Adrenal gland (tissue), 9 donors: ENCODE measurements at regions not wholly inside any gene's neighbourhood (a gene's known extent, or its start where the extent isn't known, plus 50 kb on each side); places are given as distances from the start of the nearest gene placed in this dataset.

Source experiments
- DNase-seq, 7 donors: peaks; one replicate each; pipeline ENCODE4 v3.0.0-alpha.2; 2019 to 2020
- H3K27ac ChIP-seq, 5 donors: fragments of 200-600 bp; sonication (generic) in 4 of 5; 1 replicate in 3 of 5; 2 replicates in 2 of 5; pipeline versions ENCODE4 v1.5.1 to v1.8.0; 2016 to 2020; ENCODE audit warnings: mild to moderate bottlenecking in 1 of 5
- H3K27me3 ChIP-seq: fragments of 200-600 bp; 2 replicates; pipeline ENCODE4 v1.8.0; 2021
- H3K36me3 ChIP-seq, 2 donors: fragments of 200-600 bp; replicated peaks in 1 of 2; 1 replicate in 1 of 2; 2 replicates in 1 of 2; pipeline versions ENCODE4 v1.5.1 to v1.8.0; 2018 to 2022
- H3K4me1 ChIP-seq, 2 donors: fragments of 200-600 bp; replicated peaks in 1 of 2; 1 replicate in 1 of 2; 2 replicates in 1 of 2; pipeline versions ENCODE4 v1.5.1 to v1.8.0; 2018 to 2021
- H3K4me3 ChIP-seq, 4 donors: fragments of 200-600 bp; sonication (generic) in 3 of 4; one replicate each; pipeline ENCODE4 v1.5.1; 2016 to 2018
- H3K9me3 ChIP-seq, 3 donors: fragments of 200-600 bp; sonication (generic) in 1 of 3; replicated peaks in 1 of 3; 1 replicate in 2 of 3; 2 replicates in 1 of 3; pipeline versions ENCODE4 v1.5.1 to v1.8.0; 2016 to 2021
- POLR2A ChIP-seq, 2 donors: fragments of 450-650 bp; IDR thresholded peaks; one replicate each; pipeline ENCODE4 v1.6.1; 2017; ENCODE audit warnings: antibody characterized with exemption in 2 of 2, mild to moderate bottlenecking in 2 of 2, moderate library complexity in 1 of 2
- WGBS, 4 donors: extraction: QIAGEN DNeasy Blood & Tissue Kit in 2 of 4; methylation state at CpG; one replicate each; pipeline versions ENCODE4 v1.1.5 to v1.1.7; 2013 to 2017; 5-methylcytosine and 5-hydroxymethylcytosine counted together
- intact Hi-C, 2 donors: fragments of 100-400 bp; cut with DNase I; formaldehyde crosslinking; loops; one replicate each; pipeline versions ENCODE4 v1.14.1 to v1.15.0; 2022 to 2023
- TF ChIP-seq, protein P1 (sequence below), 6 experiments: fragments of 450-650 bp in 4 of 6; fragments of 200-600 bp in 2 of 6; sonication (generic) in 1 of 6; IDR thresholded peaks; 1 replicate in 5 of 6; 2 replicates in 1 of 6; pipeline versions ENCODE4 v1.5.1 to v1.8.0; 2016 to 2021; ENCODE audit warnings: antibody characterized with exemption in 6 of 6, mild to moderate bottlenecking in 2 of 6, moderate library complexity in 1 of 6
- donor health status: healthy with polysubstance abuse.
- donor health status: Bipolar disorder and iron deficiency.
- donor health status: DM: yes; HTN: yes; CAD: no.
- donor health status: DM: no; HTN: no; CAD: no.
- donor health status: DM: no; HTN: no; CAD: no.

DNA sequence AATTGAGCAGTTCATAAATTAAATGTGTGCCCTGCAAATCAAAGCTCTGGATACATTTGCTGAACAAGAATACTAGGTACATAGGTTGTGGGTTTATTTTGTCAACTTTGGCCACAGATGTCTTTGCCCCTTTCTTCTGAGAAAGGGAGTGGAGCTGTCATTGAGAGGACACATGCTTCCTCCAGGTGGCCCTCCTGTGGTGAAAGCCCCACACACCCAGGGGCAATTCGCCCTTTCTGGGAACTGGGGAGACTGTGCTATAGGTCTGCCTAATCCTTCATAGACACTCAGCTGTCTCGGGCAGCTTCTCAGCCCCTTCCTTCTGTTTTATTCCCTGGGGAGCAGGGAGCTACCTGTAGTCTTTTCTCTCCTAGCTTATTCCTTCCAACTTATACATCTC, 605.7 kb upstream of the DPP6 start:
- H3K36me3 ChIP-seq: no peaks in the 10 kb centered on the region
- TF ChIP-seq, protein P1, sequence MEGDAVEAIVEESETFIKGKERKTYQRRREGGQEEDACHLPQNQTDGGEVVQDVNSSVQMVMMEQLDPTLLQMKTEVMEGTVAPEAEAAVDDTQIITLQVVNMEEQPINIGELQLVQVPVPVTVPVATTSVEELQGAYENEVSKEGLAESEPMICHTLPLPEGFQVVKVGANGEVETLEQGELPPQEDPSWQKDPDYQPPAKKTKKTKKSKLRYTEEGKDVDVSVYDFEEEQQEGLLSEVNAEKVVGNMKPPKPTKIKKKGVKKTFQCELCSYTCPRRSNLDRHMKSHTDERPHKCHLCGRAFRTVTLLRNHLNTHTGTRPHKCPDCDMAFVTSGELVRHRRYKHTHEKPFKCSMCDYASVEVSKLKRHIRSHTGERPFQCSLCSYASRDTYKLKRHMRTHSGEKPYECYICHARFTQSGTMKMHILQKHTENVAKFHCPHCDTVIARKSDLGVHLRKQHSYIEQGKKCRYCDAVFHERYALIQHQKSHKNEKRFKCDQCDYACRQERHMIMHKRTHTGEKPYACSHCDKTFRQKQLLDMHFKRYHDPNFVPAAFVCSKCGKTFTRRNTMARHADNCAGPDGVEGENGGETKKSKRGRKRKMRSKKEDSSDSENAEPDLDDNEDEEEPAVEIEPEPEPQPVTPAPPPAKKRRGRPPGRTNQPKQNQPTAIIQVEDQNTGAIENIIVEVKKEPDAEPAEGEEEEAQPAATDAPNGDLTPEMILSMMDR (IDR thresholded peaks at IDR 0.05): no peak
- TF ChIP-seq POLR2A (IDR thresholded peaks at IDR 0.05): no peak
- H3K4me3 ChIP-seq: no peak overlapping the region
- no peaks in the 10 kb centered on the region for H3K4me1 ChIP-seq
- no peak overlapping the region for H3K27ac ChIP-seq
- DNase-seq: no peak
- WGBS, 4 donors: 34 to 70% (median 64%) methylated on average over 2 of the region's 2 CpGs
- no peaks in the 10 kb centered on the region for H3K27me3 ChIP-seq
- intact Hi-C loops: no loop called here
- H3K9me3 ChIP-seq: no peaks in the 10 kb centered on the region

DNA sequence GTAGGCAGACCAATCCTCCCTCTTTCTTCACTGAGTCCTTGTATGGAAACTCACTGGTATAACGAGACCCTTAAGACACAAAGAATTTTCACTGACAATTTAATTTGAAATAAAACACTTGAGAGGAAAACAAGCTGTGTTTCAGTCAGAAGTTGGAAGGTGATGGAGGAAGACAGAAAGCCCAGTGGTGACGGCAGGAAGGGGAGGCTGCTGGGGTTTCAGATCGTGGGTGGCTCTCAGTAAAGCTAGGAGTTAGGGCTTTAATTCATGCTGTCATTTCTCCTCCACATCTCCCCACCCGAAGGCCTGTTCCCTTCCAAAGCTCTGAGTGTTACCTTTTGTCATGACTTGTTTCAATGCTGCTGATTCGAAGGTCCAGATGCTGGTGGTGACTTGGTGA, 605.2 kb upstream of the DPP6 start:
- DNase-seq: no peak
- Histone ChIP-seq H3K4me3 (no peak overlapping the region), H3K27me3 (no peaks in the 10 kb centered on the region), H3K9me3 (no peaks in the 10 kb centered on the region), H3K27ac (no peak overlapping the region), H3K4me1 (no peaks in the 10 kb centered on the region), H3K36me3 (no peaks in the 10 kb centered on the region)
- TF ChIP-seq, protein P1 (IDR thresholded peaks at IDR 0.05): no peak
- intact Hi-C loops: no loop called here
- 49 to 59% (median 56%) methylated on average over 5 of the region's 5 CpGs for WGBS, 4 donors

DNA sequence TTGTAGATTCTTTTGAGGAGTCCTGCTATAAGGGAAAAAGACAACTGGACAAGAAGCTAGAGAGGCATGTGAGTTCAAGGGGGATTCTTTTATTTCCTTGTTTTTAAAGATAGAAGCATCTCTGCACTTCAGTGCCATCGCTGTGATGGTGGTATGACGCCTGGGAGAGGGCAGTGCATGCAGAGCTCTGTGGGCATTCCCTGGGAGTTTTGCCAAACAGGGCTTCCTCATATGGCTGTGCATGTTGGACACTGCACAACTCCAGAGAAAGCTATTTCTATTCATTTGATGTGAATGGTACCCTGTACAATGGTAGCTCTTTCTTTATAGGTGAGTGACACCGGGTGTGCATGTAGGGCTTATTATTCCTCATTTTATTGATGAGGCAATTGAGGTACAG, 599.5 kb upstream of the DPP6 start:
- no peak overlapping the region for H3K4me3 ChIP-seq
- DNase-seq: no peak
- intact Hi-C loops: no loop called here
- no peaks in the 10 kb centered on the region for H3K4me1 ChIP-seq
- no peaks in the 10 kb centered on the region for H3K27me3 ChIP-seq
- WGBS, 4 donors: 66 to 84% (median 76%) methylated on average over 3 of the region's 3 CpGs
- no peak for TF ChIP-seq POLR2A (IDR thresholded peaks at IDR 0.05)
- TF ChIP-seq, protein P1 (IDR thresholded peaks at IDR 0.05): no peak
- no peak overlapping the region for H3K27ac ChIP-seq
- H3K36me3 ChIP-seq: no peaks in the 10 kb centered on the region
- no peaks in the 10 kb centered on the region for H3K9me3 ChIP-seq

DNA sequence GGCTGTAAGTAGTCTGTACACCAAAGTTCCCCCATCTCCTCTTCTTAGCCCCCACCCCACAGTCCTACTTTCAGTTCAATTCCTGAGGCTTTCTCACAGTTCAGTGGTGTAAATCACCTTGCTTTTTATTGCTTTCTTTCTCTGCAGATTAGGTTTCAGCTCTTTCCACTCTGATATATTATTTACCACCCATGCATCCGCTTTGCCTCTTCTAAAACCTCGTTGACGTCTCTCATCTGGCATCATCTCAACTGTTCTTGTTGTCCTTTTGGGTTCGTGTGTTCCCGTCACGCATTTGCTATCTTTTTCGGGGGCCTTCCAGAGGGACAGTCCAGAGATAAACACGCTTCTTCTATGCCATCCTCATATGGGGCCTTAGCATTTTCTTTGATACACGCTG, 597.9 kb upstream of the DPP6 start:
- no peaks in the 10 kb centered on the region for H3K36me3 ChIP-seq
- H3K27me3 ChIP-seq: no peaks in the 10 kb centered on the region
- H3K27ac ChIP-seq: no peak overlapping the region
- H3K4me1 ChIP-seq: no peaks in the 10 kb centered on the region
- TF ChIP-seq, protein P1 (IDR thresholded peaks at IDR 0.05): no peak
- no peak for TF ChIP-seq POLR2A (IDR thresholded peaks at IDR 0.05)
- WGBS, 4 donors: 66 to 79% (median 73%) methylated on average over 9 of the region's 9 CpGs
- intact Hi-C loops: no loop called here
- DNase-seq: no peak
- H3K9me3 ChIP-seq: no peaks in the 10 kb centered on the region
- no peak overlapping the region for H3K4me3 ChIP-seq
